GM21737 (cell line): ENCODE measurements at regions not wholly inside any gene's neighbourhood (a gene's known extent, or its start where the extent isn't known, plus 50 kb on each side); places are given as distances from the start of the nearest gene placed in this dataset.

Source experiments
- ATAC-seq: cut with Tn5 transposase; IDR thresholded peaks from one replicate; pipeline ENCODE4 v1.9.1; 2021; ENCODE audit warnings: mild to moderate bottlenecking, moderate library complexity; ENCODE audit not compliant: unreplicated experiment

GRCh38 chr5:125695996-125696655, 727.1 kb upstream of the GRAMD2B start:
- ATAC-seq = no peak

GRCh38 chr5:125696762-125697161, 726.4 kb upstream of the GRAMD2B start:
- ATAC-seq = no peak

GRCh38 chr5:125698420-125698819, 724.8 kb upstream of the GRAMD2B start:
- no peak for ATAC-seq

- ATAC-seq = no peak
Measured at GRCh38 chr5:125699860-125700259, 723.3 kb upstream of the GRAMD2B start.

DNA sequence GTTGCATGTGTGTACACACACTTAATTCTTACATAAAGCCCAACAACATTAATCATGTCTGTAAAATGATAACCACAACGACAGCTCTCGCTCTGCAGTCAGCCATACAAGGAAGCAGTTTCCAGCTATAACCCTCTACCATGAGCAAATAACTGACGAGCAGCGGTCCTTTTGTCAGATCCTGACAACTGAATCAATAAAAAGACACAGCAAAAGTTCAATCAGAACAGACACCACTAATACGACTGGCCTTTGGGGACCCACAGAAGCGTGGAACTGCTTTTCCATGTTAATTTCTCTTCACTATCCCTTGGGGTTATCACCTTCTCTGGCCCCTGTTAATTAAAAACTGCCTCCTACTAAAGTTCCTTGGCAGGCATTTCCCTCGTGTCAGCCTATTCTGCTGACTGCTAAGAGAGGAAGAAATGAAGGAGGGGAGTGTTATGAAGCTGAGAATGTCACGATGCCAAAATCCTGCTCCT, 722.8 kb upstream of the GRAMD2B start:
- no peak for ATAC-seq

DNA sequence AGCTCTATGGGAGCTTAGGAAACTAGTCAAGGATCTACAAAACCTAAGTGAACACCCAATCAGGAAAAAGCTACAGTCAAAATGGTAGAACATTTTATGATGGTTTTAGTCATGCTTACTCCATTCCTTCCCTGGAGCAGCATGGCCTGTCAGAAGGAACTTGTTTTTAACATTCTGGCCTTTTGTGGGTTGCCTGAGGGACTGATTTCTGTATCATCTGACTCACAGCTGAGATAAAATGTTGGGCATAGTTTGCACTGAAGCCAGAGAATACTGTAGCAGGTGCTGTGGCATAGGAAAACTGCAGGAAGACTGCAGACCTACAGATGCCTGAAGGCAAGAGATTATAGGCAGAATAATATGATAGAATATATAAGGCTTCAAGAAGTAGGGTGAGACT, 719.6 kb upstream of the GRAMD2B start:
- ATAC-seq = no peak

GRCh38 chr5:125704888-125705287, 718.3 kb upstream of the GRAMD2B start:
- ATAC-seq = no peak

- no peak for ATAC-seq
Measured at GRCh38 chr5:125708583-125708982, 714.6 kb upstream of the GRAMD2B start.

DNA sequence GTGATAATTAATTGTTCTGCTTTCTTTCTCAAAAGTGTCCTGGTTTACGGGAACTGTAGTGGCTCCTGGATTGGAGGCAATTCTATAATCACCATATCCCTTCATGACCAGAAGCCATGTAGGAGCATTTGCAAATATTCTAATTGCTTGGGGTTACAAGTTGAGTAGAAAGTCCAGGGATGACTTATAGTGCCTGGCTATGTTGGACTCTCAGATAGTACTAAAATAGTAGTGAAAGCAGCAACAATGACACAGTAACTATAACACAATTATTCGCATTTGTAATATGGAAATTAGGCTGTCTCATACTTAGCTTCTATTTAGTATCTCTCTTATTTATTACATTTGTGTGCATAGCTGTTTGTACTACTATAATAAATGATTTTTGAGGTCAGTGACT, 712.5 kb upstream of the GRAMD2B start:
- no peak for ATAC-seq

DNA sequence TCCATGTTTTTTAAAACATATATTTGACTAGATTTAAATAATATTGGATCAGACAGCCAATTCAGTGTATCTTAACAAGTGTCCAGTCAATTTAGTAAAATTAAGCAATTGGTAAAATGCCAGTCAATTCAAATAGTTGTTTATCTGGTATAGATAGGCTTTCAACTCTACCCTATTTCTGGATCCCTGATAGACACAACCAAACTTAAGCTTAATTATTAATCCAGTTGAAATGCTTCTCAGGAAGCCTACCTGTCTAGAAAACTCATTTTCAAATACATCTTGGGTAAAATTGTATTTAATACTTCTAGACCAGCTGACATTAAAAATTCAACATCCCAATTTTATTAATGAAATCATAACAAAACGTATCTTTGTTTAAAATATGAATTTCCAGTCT, 710.8 kb upstream of the GRAMD2B start:
- no peak for ATAC-seq

DNA sequence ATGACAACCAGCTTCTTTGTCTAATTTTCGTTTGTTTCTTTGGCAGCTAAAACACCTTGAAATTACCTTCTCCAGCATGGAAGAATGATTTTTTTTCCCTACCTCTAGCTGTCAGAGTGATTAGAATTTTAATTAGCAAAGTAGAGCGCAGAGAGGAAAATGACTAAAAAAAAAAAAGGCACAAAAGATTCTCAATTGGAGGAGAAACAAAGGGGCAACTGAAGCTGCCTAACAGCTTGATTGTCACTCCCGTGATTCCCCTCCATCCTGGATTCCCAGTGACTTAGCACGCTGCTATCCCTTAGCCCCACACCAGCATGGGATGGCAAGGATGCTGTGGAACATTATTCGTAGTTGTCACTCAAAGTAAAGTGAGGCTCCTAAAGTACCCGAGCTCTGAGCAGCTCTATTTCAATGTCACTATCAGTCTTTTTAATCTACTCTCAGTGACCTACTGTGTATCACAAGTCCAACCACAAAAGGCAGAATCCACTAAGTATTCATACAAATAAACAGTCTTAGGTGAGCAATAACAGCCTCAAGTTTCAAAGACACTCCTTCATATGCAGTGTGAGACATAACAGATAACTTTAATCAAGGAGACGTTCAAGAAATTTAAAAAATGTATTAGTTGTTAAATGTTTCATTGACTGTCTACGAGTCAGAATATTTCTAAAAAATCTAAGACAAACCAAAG, 710.0 kb upstream of the GRAMD2B start:
- ATAC-seq = no peak

DNA sequence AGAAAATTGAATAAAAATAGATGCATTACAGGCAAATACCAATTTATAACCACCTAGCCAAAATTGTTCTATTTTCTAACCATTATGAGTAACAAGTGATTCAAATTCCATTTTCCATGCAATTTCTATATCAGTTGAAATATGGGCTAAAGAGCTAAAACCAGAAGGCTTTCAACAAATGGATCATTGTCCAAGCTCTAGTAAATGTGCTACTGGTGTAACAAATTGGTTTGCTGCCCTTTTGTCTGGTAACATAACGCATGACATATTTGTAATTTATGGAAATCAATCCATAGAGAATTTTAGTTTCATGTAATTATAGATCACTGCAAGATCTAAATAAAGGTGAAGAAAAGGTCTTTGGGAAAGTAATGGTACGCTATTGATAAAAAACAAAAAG, 708.0 kb upstream of the GRAMD2B start:
- ATAC-seq = no peak

GRCh38 chr5:125717209-125717608, 706.0 kb upstream of the GRAMD2B start:
- ATAC-seq = no peak

DNA sequence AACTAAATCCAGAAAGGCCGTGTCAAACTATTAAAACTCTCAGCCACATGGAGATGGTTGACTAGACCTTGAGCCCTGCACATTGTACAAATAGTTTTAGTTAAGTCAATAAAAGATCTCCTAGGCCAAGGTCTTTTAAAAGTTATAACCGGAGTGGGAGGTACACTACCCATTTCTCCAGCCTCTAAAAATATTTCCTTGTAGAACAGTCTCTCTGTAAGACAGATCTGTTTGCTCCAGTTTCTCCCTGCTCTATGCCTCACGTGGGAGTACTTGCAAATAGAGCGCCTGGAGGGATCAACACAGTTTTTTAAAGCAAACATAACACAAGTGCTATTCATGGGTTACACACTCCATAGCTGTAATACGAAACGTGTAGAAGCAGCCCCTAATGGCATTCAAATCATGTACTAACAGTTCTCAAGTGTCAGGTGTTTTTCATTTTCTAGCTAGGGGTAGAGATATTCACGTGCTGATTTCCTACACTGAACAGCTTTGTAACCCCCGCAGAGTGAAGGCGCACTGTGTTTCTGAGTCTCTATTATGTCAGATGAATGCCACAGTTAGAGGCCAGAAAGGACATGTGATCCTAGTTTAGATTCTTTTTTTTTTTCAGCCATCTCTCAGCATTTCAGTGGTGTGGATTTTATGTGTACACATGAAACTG, 703.4 kb upstream of the GRAMD2B start:
- ATAC-seq = no peak

DNA sequence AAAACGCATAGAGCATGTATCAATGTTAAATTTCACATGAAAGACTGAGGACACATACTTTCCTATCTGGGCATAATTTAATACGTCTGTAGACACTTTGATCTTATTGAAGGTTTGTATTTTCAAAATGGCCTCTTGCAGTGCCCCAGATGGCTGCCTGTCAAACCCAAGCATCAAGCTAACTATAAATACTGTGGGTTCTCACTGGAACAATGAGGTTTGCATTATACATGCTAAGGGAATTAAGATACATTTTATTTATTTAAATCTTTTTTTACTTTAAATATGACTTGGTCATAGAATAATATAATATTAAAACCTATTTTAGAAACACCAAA, 702.9 kb upstream of the GRAMD2B start:
- no peak for ATAC-seq

GRCh38 chr5:125720721-125721120, 702.5 kb upstream of the GRAMD2B start:
- ATAC-seq = no peak

- ATAC-seq = no peak
Measured at GRCh38 chr5:125722550-125722949, 700.7 kb upstream of the GRAMD2B start.

GRCh38 chr5:125725691-125726090, 697.5 kb upstream of the GRAMD2B start:
- no peak for ATAC-seq

DNA sequence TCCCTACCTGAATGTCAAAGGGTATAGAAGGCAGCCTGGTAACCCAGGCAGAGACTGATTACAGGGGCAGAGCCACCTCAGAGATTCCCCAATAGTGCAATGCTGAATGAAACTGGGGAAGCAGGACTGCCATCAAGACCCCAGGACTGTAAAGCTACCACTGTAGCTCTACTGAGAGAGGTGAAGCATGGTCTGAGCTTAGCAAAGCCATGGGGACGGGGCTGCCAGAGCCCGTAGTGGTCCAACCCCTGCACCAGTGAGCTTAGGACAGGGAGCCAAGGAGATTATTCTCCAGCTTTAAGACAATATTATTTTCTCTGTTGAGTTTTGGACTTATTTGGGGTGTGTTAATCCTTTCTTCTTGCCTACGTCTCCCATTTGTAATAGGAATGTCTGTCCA, 679.3 kb upstream of the GRAMD2B start:
- ATAC-seq = no peak

DNA sequence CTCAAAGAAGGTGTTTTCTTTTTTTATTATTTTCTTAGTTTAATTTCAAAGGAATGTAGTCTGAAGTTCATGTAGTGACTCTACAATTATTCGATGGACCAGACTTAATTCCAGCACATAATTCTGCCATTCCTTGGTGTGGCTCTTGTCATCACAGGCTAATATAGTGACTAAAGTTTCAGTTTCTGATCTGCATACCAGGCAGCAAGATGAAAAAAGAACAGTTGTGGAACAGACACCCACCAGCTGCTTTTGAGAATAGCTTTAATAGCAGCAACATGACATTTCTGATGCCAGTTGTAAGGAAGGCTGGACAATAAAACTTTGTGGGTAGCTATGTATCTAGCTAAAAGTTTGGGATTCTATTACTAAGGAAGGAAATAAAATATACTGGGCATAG, 676.3 kb upstream of the GRAMD2B start:
- ATAC-seq = no peak

- ATAC-seq = no peak
Measured at GRCh38 chr5:125750147-125750860, 672.9 kb upstream of the GRAMD2B start.

- no peak for ATAC-seq
Measured at GRCh38 chr5:125750861-125751186, 672.4 kb upstream of the GRAMD2B start.
